HG03139 (cell line): ENCODE measurements at regions not wholly inside any gene's neighbourhood (a gene's known extent, or its start where the extent isn't known, plus 50 kb on each side); places are given as distances from the start of the nearest gene placed in this dataset.
"Not testable (repeated sequence)": the region's sequence is repeated elsewhere in the genome, so short reads cannot be mapped to it uniquely, and the experiment has no call there.

Experiments used
- ATAC-seq: cut with Tn5 transposase; IDR thresholded peaks from one replicate; pipeline ENCODE4 v1.9.1; 2021; ENCODE audit not compliant: unreplicated experiment

GRCh38 chr10:22875581-22875980 lies 52.3 kb upstream of the ARMC3 start:
- ATAC-seq, result no peak

DNA sequence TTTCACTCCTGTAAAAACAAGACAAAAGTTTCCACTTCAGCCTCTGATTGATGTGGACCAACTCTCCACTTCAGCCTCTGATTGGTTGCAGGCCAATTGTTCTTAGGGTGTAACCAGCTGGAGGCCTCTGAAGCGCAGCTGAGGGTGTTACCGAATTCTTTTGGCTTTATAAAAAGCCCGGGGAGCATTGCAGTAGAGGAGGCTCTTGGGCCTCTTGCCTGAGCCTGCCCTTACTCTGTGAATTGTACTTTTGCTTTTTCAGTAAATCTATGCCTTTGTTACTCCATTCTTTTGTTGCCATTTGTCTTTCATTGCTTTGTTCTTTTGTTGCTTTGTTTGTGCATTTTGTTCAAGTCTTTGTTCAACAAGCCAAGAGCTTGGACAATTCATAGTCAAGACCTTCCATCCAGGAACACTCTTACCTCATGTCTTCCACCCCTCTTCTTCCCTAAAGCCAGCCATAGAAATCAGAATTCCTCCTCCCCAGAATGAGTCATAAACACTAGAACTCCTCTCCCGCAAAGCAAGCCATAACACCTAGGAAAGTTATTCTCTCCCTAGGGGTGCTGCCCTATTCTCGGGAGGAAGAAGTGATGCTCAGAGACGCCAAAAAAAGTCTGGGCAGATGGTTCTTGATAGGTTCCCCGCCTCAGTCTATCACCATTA lies 53.5 kb upstream of the ARMC3 start:
- no peak for ATAC-seq

GRCh38 chr10:22856444-22857074 lies 71.3 kb upstream of the ARMC3 start:
- ATAC-seq, result no peak

DNA sequence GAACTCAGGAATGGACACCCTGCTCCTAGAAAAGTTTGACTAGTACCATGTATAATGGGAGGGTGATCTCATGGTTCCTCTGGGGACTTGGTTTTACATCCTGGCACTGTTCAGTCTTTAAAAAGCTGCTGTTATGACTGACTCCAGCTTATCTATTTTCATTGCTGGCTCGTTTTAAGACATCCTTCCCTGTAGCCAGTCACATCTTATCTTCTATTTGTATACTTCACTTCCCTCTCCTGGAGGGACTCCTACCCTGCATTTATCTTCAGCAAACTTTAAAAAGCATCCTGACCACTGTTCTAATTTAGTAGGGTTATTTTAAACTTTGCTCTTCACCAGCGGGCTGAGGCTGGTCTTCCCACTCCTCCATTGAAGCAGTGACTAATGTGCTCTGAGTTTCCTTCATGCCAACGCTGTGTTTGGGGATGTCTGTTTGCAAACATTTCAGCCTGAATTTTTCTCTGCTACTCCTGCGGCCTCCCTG lies 72.9 kb upstream of the ARMC3 start:
- ATAC-seq, result no peak

GRCh38 chr10:22853906-22854447 lies 73.9 kb upstream of the ARMC3 start:
- ATAC-seq, result no peak

DNA sequence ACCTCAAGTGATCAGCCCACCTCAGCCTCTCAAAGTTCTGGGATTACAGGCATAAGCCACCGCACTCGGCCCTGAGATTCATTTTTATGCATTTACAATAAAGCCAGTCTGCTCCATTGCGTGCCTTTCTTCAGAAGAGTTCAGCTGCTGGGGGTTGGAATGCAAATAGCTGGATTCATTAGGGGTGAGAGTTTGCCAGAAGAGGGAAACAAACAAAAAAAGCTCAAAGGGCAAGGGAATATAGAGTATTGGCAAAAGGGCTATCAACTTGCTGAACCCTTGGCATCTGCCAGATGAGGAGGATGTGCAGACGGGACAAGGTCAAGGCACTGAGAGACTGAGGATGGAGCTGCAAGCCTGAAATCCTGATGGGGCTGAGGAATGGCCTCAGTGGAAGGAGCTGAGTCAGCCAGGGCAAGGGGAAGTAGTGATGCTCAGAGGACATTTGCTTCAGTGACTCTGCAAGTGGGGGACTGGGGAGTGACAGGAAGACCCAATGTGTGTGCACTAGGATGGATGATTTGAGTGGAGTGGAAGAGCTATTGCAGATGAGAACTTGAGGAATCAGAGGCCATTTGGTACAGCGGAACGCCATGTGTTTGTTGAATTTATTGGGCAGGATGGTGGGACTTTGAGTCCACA lies 75.0 kb upstream of the ARMC3 start:
- ATAC-seq, result no peak

- ATAC-seq, result no peak
Observed at GRCh38 chr10:22851865-22852239, 76.0 kb upstream of the ARMC3 start.

DNA sequence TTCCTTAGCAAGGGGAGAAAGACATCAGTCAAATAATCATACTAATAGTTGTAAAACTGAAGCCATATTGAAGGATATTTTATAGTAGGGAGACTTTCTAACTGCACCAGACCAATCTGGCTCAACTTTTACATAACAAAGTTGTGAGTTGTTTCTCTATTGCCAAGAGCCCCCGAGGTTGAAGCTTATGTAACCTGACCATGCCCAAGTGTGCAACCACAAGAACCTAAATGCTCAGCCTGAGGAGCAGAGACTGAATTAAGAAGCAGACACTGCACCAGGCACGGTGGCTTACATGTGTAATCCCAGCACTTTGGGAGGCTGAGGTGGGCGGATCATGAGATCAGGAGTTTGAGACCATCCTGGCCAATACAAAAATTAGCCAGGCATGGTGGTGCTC lies 77.3 kb upstream of the ARMC3 start:
- ATAC-seq, result no peak

GRCh38 chr10:22849077-22849805 lies 78.6 kb upstream of the ARMC3 start:
- ATAC-seq, result no peak

DNA sequence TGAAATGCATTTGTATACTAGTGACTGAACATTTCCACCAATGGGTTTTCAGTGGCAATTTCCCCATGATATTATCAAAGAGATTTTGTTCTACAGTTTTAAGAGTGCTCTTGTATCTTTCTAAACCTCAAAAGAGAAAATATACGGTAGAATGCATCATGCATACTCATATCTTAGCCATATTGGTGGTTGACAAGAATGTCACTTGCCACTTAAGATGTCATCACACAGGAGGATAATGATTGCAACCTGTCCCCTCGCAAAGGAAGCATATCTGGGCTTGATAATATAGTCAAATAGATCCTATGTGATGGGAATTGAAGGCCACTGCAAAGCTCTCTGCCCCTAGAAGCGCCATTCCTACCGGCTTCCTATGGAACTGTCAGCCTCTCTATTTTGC lies 79.3 kb upstream of the ARMC3 start:
- no peak for ATAC-seq

DNA sequence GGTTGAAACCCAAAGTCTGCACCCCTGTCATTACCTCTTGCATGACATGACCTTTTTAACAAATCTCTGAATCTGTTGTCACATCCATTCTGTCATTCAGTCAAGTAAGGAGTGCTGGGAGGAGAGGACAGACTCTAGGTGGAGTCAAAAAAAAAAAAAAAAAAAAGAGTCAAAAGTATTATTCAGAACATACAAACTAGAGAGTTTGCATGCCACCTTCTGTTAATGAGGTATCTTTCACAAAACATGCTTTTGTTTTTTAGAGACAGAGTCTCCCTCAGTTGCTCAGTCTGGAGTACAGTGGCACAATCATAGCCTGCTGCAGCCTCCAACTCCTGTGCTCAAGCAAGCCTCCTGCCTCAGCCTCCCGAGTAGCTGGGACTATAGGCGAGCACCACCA lies 81.6 kb upstream of the ARMC3 start:
- ATAC-seq, result no peak

- no peak for ATAC-seq
Observed at GRCh38 chr10:22839639-22840038, 88.2 kb upstream of the ARMC3 start.

DNA sequence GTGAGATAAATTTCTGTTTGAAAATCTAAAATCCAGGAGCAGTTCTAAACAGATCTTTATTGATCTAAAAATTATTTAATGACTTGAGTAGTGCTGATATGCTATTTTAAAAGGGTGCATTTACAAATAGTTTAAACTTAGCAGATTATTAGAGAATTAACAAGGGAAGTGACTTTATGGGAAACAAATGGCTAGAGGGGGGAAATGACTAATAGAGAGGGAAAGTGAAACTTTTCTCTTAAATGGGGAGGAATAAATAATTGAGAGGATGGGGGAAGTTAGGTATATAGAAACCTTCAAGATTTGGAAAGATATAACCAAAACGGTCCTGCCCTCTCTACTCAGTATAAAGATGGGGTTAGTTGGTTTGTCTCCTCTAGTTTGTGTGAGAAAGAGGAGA lies 90.1 kb upstream of the ARMC3 start:
- ATAC-seq, result no peak

DNA sequence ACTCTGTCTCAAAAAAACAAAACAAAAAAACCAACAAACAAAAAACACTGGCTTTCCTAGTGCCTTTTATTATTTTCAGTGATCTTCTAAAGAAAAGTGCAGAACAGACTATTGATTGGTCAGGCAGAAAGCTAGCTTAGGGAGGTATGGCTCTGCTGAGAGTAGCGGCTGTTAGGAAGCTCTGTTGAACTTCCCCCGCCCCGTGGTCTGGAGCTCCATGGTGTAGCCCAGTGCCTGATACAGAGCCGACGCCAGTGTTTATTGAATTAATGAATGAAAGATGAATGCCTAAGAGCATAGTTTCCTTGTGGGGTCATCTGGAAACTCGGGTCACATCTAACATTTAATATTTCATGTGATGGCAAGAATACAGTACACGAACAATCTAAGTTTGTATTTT lies 90.5 kb upstream of the ARMC3 start:
- ATAC-seq, result no peak

DNA sequence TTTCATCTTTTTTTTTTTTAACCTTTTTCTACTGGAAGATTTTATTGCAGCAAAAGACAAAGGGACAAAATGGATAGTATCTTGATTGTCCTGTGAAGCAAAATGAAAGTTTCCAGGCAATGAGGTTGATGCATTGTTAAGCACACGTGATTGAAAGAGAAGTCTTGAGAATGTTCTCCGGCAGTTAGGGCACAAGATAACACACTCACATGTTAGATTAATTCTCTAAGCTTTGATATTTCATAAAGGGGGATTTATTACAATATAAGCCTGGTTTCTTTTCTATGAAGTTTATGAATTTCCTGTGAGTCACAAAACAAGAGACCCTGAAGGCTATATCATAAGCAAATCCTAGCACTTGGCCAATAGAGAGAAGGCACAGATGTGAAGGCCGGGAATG lies 93.4 kb upstream of the ARMC3 start:
- no peak for ATAC-seq

- ATAC-seq, result no peak
Observed at GRCh38 chr10:22833781-22834180, 94.1 kb upstream of the ARMC3 start.

DNA sequence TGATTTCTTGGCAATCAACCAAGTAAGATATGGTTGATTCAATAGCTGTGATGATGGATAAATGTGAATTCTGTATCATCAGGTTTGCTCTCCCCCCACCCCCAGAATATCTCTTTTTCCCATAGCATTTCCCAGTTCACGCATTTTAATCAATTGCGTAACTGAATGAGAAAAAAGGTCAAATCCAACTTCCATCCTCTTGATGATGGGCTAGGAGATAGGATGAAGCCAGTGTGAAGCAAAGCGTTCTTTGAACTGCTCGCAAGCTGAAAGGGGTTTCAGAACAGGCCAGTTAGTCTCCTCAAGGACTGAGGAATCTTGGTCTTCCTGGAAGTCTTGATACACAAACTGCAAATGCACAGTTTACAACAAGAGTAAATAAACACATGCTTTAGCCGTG lies 94.5 kb upstream of the ARMC3 start:
- ATAC-seq, result no peak

GRCh38 chr10:22832851-22833250 lies 95.0 kb upstream of the ARMC3 start:
- ATAC-seq, result no peak

- no peak for ATAC-seq
Observed at GRCh38 chr10:22832066-22832602, 95.7 kb upstream of the ARMC3 start.

GRCh38 chr10:22831586-22831985 lies 96.3 kb upstream of the ARMC3 start:
- no peak for ATAC-seq

- not testable (repeated sequence) for ATAC-seq
Observed at GRCh38 chr10:22828712-22829111, 99.1 kb upstream of the ARMC3 start.
